ENCODE measurements at regions not wholly inside any gene's neighbourhood (a gene's known extent, or its start where the extent isn't known, plus 50 kb on each side); places are given as distances from the start of the nearest gene placed in this dataset.

DNA sequence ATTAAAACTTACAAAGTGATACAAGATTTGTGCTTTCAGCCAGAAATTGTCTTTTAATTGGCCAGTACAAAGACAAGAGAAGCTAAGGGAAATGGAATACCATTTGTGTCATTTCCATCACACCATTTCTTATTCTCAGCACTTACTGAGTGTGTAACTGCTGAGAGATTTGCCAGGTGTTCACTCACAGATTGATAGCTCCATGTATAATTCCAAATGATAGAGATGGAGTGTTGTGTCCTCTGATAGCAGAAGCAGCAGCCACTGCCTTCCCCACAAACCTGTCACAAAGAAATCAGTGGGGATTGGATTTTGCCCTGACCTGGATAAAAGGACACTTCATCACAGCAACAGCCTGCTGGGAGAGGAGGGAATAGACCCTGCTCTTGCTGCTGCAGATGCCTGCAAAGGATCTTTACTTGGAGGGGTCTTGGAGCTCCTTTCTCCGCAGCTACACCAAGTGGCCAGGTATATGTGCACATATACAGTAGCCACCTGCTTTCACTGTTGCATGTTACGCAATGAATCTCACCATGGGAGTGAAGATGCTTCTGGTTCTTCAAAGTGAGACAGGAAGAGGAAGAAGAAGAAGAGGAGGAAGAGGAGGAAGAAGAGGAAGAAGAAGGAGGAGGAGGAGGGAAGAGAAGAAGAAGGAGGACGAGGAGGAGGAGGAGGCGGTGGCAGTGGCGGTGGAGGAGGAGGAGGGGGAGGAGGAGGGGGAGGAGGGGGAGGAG is 78.7 kb upstream of the KCNJ15 start:
- Histone ChIP-seq H3K4me3 (IDR thresholded peaks at IDR 0.05; ENCODE audit: insufficient read depth, low read depth, low read length) (no peak overlapping the region), H3K79me2 (ENCODE audit: insufficient read depth, low read depth) (no peaks in the 10 kb centered on the region), H2AFZ (ENCODE audit: low read depth) (no peak overlapping the region), H3K27ac (no peak overlapping the region), H3K4me2 (no peak overlapping the region), H4K20me1 (ENCODE audit: insufficient read depth) (no peaks in the 10 kb centered on the region), H3K36me3 (ENCODE audit: insufficient read depth) (no peaks in the 10 kb centered on the region), H3K4me1 (ENCODE audit: low read depth, poor library complexity, severe bottlenecking) (no peaks in the 10 kb centered on the region), H3K27me3 (ENCODE audit: insufficient read depth, low read depth) (no peaks in the 10 kb centered on the region), H3K9ac (no peak overlapping the region)
- TF ChIP-seq, protein P1, sequence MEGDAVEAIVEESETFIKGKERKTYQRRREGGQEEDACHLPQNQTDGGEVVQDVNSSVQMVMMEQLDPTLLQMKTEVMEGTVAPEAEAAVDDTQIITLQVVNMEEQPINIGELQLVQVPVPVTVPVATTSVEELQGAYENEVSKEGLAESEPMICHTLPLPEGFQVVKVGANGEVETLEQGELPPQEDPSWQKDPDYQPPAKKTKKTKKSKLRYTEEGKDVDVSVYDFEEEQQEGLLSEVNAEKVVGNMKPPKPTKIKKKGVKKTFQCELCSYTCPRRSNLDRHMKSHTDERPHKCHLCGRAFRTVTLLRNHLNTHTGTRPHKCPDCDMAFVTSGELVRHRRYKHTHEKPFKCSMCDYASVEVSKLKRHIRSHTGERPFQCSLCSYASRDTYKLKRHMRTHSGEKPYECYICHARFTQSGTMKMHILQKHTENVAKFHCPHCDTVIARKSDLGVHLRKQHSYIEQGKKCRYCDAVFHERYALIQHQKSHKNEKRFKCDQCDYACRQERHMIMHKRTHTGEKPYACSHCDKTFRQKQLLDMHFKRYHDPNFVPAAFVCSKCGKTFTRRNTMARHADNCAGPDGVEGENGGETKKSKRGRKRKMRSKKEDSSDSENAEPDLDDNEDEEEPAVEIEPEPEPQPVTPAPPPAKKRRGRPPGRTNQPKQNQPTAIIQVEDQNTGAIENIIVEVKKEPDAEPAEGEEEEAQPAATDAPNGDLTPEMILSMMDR (conservative IDR thresholded peaks at IDR 0.05; ENCODE audit: low read depth, low read length), result no peak

DNA sequence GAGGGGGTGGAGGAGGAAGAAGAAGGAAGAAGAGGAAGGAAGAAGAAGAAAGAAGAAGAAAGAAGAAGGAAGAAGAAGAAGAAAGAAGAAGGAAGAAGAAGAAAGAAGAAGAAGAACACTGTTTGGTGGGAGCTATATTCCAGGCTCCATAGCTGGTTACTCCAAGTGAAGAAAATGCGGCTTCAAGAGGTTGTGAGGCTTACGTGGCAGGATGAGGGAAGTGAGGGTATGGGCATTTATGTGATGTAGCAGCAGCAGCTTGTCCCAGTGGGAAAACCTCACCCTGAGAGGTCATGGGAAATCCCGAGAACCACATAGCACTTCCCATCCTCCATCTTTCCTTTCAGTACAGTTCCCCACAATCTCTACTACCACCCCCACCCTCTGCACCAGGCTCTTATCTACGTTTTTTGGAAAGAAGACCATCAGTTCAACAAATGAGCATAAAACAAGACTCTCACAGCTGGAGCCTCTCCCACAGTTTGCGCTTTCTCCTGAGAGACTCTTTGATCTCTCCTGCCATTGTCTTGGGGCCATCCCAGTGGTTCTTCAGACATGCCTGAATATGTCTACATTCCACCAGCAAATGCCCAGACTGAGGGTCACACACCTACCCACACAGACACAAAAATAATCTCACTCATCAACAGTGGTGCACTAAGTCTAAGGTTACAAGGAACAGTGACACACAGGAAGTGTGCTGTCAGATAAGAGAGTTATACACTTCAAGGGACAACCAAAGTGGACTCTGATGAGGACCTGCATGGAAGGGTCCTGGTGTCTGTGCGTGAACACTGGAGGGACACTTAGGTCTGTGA is 77.9 kb upstream of the KCNJ15 start:
- no peaks in the 10 kb centered on the region for H3K36me3 ChIP-seq (ENCODE audit: insufficient read depth)
- H2AFZ ChIP-seq (ENCODE audit: low read depth), result no peak overlapping the region
- no peaks in the 10 kb centered on the region for H3K4me1 ChIP-seq (ENCODE audit: low read depth, poor library complexity, severe bottlenecking)
- no peaks in the 10 kb centered on the region for H3K79me2 ChIP-seq (ENCODE audit: insufficient read depth, low read depth)
- TF ChIP-seq, protein P1 (conservative IDR thresholded peaks at IDR 0.05; ENCODE audit: low read depth, low read length), result no peak
- H3K4me3 ChIP-seq (IDR thresholded peaks at IDR 0.05; ENCODE audit: insufficient read depth, low read depth, low read length), result no peak overlapping the region
- H3K4me2 ChIP-seq, result no peak overlapping the region
- H4K20me1 ChIP-seq (ENCODE audit: insufficient read depth), result no peaks in the 10 kb centered on the region
- no peak overlapping the region for H3K27ac ChIP-seq
- H3K27me3 ChIP-seq (ENCODE audit: insufficient read depth, low read depth), result no peaks in the 10 kb centered on the region
- H3K9ac ChIP-seq, result no peak overlapping the region

GRCh38 chr21:38179511-38179910 is 77.3 kb upstream of the KCNJ15 start:
- H3K9ac ChIP-seq, result no peak overlapping the region
- no peak overlapping the region for H3K4me3 ChIP-seq (IDR thresholded peaks at IDR 0.05; ENCODE audit: insufficient read depth, low read depth, low read length)
- TF ChIP-seq, protein P1 (conservative IDR thresholded peaks at IDR 0.05; ENCODE audit: low read depth, low read length), result no peak
- no peak overlapping the region for H2AFZ ChIP-seq (ENCODE audit: low read depth)
- no peaks in the 10 kb centered on the region for H3K4me1 ChIP-seq (ENCODE audit: low read depth, poor library complexity, severe bottlenecking)
- H4K20me1 ChIP-seq (ENCODE audit: insufficient read depth), result no peaks in the 10 kb centered on the region
- H3K4me2 ChIP-seq, result no peak overlapping the region
- no peaks in the 10 kb centered on the region for H3K27me3 ChIP-seq (ENCODE audit: insufficient read depth, low read depth)
- no peaks in the 10 kb centered on the region for H3K79me2 ChIP-seq (ENCODE audit: insufficient read depth, low read depth)
- no peak overlapping the region for H3K27ac ChIP-seq
- no peaks in the 10 kb centered on the region for H3K36me3 ChIP-seq (ENCODE audit: insufficient read depth)

GRCh38 chr21:38181096-38181495 is 75.7 kb upstream of the KCNJ15 start:
- Histone ChIP-seq H4K20me1 (ENCODE audit: insufficient read depth) (no peaks in the 10 kb centered on the region), H3K36me3 (ENCODE audit: insufficient read depth) (no peaks in the 10 kb centered on the region), H3K27ac (no peak overlapping the region), H3K79me2 (ENCODE audit: insufficient read depth, low read depth) (no peaks in the 10 kb centered on the region), H3K4me1 (ENCODE audit: low read depth, poor library complexity, severe bottlenecking) (no peaks in the 10 kb centered on the region), H3K4me3 (IDR thresholded peaks at IDR 0.05; ENCODE audit: insufficient read depth, low read depth, low read length) (no peak overlapping the region), H3K4me2 (no peak overlapping the region), H2AFZ (ENCODE audit: low read depth) (no peak overlapping the region), H3K27me3 (ENCODE audit: insufficient read depth, low read depth) (no peaks in the 10 kb centered on the region), H3K9ac (no peak overlapping the region)
- TF ChIP-seq, protein P1 (conservative IDR thresholded peaks at IDR 0.05; ENCODE audit: low read depth, low read length), result no peak

All from KMS-11 (cell line).